ENCODE measurements at regions not wholly inside any gene's neighbourhood (a gene's known extent, or its start where the extent isn't known, plus 50 kb on each side); places are given as distances from the start of the nearest gene placed in this dataset.

DNA sequence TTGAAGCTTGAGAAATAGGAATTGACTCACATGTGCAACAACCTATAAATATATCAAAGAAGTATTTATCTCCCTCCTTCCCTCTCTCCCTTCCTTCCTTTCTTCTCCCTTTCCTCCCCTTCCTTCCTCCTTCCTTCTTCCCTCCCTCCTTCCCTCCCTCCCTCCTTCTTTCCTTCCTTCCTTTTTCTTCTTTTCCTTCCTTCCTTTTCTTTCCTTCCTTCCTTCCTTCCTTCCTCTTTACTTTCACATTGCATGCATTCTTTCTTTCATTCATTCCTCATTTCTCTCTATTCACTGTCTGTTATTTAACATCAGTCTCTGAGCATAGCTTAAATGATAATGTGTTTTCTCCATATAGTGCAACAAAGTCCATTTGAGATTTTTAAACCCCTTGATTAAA lies 214.2 kb downstream of the CHRM3 start:
- Histone ChIP-seq H3K36me3 (no peaks in the 10 kb centered on the region), H3K27me3 (no peaks in the 10 kb centered on the region), H3K27ac (no peak overlapping the region), H3K4me3 (no peak overlapping the region), H3K9me3 (ENCODE audit: low read depth) (no peaks in the 10 kb centered on the region), H3K4me1 (ENCODE audit: low read depth) (no peaks in the 10 kb centered on the region)
- TF ChIP-seq, protein P1, sequence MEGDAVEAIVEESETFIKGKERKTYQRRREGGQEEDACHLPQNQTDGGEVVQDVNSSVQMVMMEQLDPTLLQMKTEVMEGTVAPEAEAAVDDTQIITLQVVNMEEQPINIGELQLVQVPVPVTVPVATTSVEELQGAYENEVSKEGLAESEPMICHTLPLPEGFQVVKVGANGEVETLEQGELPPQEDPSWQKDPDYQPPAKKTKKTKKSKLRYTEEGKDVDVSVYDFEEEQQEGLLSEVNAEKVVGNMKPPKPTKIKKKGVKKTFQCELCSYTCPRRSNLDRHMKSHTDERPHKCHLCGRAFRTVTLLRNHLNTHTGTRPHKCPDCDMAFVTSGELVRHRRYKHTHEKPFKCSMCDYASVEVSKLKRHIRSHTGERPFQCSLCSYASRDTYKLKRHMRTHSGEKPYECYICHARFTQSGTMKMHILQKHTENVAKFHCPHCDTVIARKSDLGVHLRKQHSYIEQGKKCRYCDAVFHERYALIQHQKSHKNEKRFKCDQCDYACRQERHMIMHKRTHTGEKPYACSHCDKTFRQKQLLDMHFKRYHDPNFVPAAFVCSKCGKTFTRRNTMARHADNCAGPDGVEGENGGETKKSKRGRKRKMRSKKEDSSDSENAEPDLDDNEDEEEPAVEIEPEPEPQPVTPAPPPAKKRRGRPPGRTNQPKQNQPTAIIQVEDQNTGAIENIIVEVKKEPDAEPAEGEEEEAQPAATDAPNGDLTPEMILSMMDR (IDR thresholded peaks at IDR 0.05; ENCODE audit: low read depth, low read length) = no peak
- no peak for DNase-seq (ENCODE audit: low read depth in 1 of 2, low spot score in 1 of 2)

DNA sequence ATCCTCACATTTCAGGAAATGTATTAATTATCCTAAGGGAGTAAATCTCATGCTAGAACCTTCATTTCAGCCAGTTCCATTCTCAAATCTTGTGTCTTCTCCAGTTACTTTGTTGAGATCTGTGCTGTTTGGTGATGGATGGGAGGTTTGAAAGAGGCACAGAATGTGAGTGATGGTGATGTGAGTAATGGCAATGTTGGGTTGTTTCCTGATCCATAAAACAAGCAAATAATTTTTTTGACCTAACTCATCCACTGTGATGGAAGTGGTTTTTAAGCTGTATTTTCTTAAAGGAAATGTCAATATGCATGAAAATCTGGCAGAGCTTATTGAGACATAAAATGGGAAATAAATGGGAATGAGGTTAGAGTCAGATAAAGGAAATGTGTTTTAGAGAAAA lies 214.7 kb downstream of the CHRM3 start:
- Histone ChIP-seq H3K4me3 (no peak overlapping the region), H3K27ac (no peak overlapping the region)

DNA sequence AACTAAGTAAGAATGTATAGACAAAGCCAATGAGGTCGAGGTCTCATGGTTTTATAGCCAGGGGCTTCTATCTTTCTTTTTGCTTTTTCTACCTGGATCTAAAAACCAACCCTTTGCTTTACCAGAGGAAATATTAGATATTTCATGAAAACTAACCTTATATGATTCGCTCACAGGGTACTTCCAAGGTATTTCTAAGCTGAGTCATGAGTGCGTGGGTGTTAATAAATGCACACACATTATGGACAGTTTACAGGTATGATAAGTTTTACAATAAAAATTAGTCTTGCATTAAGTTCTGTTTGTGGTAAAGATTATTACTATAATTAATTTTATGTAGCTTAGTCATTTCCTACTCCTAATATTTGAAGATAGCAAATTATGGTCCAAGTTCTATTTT lies 217.2 kb downstream of the CHRM3 start:
- no peaks in the 10 kb centered on the region for H3K4me1 ChIP-seq (ENCODE audit: low read depth)
- TF ChIP-seq, protein P1 (IDR thresholded peaks at IDR 0.05; ENCODE audit: low read depth, low read length) = no peak
- no peak for DNase-seq (ENCODE audit: low read depth in 1 of 2, low spot score in 1 of 2)
- H3K27me3 ChIP-seq = no peaks in the 10 kb centered on the region
- no peaks in the 10 kb centered on the region for H3K36me3 ChIP-seq
- no peak overlapping the region for H3K4me3 ChIP-seq
- H3K9me3 ChIP-seq (ENCODE audit: low read depth) = no peaks in the 10 kb centered on the region
- H3K27ac ChIP-seq = no peak overlapping the region

More for the DNA sequence above, 214.7 kb downstream of the CHRM3 start:
- TF ChIP-seq, protein P1 (IDR thresholded peaks at IDR 0.05; ENCODE audit: low read depth, low read length) = no peak
- H3K9me3 ChIP-seq (ENCODE audit: low read depth) = no peaks in the 10 kb centered on the region
- H3K36me3 ChIP-seq = no peaks in the 10 kb centered on the region
- no peak for DNase-seq (ENCODE audit: low read depth in 1 of 2, low spot score in 1 of 2)
- no peaks in the 10 kb centered on the region for H3K27me3 ChIP-seq
- no peaks in the 10 kb centered on the region for H3K4me1 ChIP-seq (ENCODE audit: low read depth)

DNA sequence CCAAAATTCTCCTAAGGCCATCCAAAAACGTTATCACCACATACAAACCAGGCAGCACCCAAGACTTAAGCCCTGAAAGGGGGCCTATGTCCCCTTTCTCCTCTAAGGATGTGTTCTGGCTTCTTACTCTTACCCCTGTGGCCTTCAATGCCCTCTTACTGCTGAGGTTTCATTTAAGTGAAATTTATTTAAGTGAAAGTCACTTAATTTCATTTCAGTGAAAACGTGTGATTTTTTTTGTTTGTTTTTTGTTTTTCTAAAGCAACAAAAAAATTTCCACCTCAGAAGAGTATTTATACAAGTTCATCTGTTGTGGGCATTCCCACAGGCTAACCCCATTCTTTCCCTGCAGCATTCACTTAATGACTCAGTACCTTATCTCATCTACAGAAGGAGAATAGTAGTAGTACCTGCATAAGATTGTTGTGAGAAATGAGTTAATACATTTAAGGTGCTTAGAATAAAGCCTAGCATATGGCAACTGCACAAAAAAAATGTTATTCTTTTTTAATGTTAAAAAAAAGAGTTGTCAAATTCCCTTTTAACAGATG lies 220.6 kb downstream of the CHRM3 start:
- H3K4me3 ChIP-seq = no peak overlapping the region
- H3K9me3 ChIP-seq (ENCODE audit: low read depth) = no peaks in the 10 kb centered on the region
- H3K27me3 ChIP-seq = no peaks in the 10 kb centered on the region
- H3K27ac ChIP-seq = no peak overlapping the region
- H3K36me3 ChIP-seq = no peaks in the 10 kb centered on the region
- no peaks in the 10 kb centered on the region for H3K4me1 ChIP-seq (ENCODE audit: low read depth)
- DNase-seq (ENCODE audit: low read depth in 1 of 2, low spot score in 1 of 2) = no peak
- TF ChIP-seq, protein P1 (IDR thresholded peaks at IDR 0.05; ENCODE audit: low read depth, low read length) = no peak

DNA sequence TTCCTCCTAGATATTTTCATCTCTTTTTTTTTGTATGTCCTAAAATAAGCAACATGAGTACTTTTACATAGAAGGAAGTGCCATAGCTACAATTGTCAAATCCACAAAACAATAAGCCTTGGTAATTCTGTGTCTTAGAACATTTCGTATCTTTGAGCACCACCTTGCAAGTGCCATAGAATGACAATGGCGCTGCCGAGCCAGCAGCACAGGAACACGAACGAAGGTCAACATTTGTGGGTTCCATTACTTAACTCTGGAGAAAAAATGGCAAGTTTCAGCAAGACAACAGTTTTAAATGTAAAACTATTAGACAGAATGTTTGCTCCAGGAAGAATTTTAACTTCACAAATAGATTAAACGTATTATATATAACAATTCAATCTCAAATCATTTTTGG lies 222.1 kb downstream of the CHRM3 start:
- Histone ChIP-seq H3K4me1 (ENCODE audit: low read depth) (no peaks in the 10 kb centered on the region), H3K36me3 (no peaks in the 10 kb centered on the region), H3K9me3 (ENCODE audit: low read depth) (no peaks in the 10 kb centered on the region), H3K4me3 (no peak overlapping the region), H3K27me3 (no peaks in the 10 kb centered on the region), H3K27ac (no peak overlapping the region)
- no peak for DNase-seq (ENCODE audit: low read depth in 1 of 2, low spot score in 1 of 2)
- TF ChIP-seq, protein P1 (IDR thresholded peaks at IDR 0.05; ENCODE audit: low read depth, low read length) = no peak

DNA sequence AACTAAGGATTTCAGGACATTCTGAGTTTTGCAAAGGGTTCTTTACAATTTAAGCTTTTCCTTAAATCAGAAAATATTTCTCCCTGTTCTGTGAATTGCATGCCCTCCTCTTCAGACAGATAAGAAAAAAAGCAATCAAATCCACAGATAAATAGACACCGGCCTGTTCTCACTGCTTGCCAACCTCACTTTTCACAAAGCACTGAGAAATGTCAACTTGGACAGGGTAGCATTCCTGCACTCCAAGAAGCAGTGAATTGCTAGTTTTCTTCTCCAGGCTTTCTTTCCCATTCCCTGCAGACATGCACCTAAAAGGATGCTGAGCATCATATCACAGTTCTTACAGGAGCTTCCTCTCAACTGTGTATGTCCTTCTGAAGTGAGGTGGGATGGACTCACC lies 226.0 kb downstream of the CHRM3 start:
- H3K27me3 ChIP-seq = no peaks in the 10 kb centered on the region
- no peak for DNase-seq (ENCODE audit: low read depth in 1 of 2, low spot score in 1 of 2)
- H3K9me3 ChIP-seq (ENCODE audit: low read depth) = no peaks in the 10 kb centered on the region
- TF ChIP-seq, protein P1 (IDR thresholded peaks at IDR 0.05; ENCODE audit: low read depth, low read length) = no peak
- no peak overlapping the region for H3K27ac ChIP-seq
- H3K36me3 ChIP-seq = no peaks in the 10 kb centered on the region
- no peaks in the 10 kb centered on the region for H3K4me1 ChIP-seq (ENCODE audit: low read depth)
- no peak overlapping the region for H3K4me3 ChIP-seq

Measured in cardiac muscle cell (in vitro differentiated cells and primary cell).